ENCODE measurements at regions not wholly inside any gene's neighbourhood (a gene's known extent, or its start where the extent isn't known, plus 50 kb on each side); places are given as distances from the start of the nearest gene placed in this dataset.

GRCh38 chr14:101110729-101111619 is 207.5 kb upstream of the RTL1 start:
- no peak for DNase-seq

- DNase-seq = no peak
Measured at GRCh38 chr14:101111620-101112290, 208.2 kb upstream of the RTL1 start.

GRCh38 chr14:101112351-101113107 is 209.0 kb upstream of the RTL1 start:
- no peak for DNase-seq

- DNase-seq = no peak
Measured at GRCh38 chr14:101113108-101113612, 209.6 kb upstream of the RTL1 start.

- no peak for DNase-seq
Measured at GRCh38 chr14:101113835-101114725, 210.6 kb upstream of the RTL1 start.

- no peak for DNase-seq
Measured at GRCh38 chr14:101114726-101115515, 211.4 kb upstream of the RTL1 start.

GRCh38 chr14:101115652-101116051 is 212.1 kb upstream of the RTL1 start:
- no peak for DNase-seq

GRCh38 chr14:101116065-101116464 is 212.5 kb upstream of the RTL1 start:
- no peak for DNase-seq

GRCh38 chr14:101116486-101117130 is 213.1 kb upstream of the RTL1 start:
- no peak for DNase-seq

GRCh38 chr14:101117543-101117942 is 214.0 kb upstream of the RTL1 start:
- DNase-seq = no peak

GRCh38 chr14:101118233-101118632 is 214.7 kb upstream of the RTL1 start:
- no peak for DNase-seq

GRCh38 chr14:101118746-101119591 is 215.4 kb upstream of the RTL1 start:
- DNase-seq = no peak

GRCh38 chr14:101119830-101120571 is 216.5 kb upstream of the RTL1 start:
- DNase-seq = no peak

GRCh38 chr14:101120641-101121507 is 217.4 kb upstream of the RTL1 start:
- DNase-seq = no peak

- no peak for DNase-seq
Measured at GRCh38 chr14:101121508-101122139, 218.1 kb upstream of the RTL1 start.

GRCh38 chr14:101122237-101123141 is 219.0 kb upstream of the RTL1 start:
- no peak for DNase-seq
